Keratinocyte (primary cell): ENCODE measurements at regions not wholly inside any gene's neighbourhood (a gene's known extent, or its start where the extent isn't known, plus 50 kb on each side); places are given as distances from the start of the nearest gene placed in this dataset.

Source experiments
- DNase-seq: peaks from one replicate; pipeline ENCODE4 v3.0.0-alpha.2; 2011; ENCODE audit warnings: low read depth, missing footprints, low spot score
- FAIRE-seq: peaks from 2 replicates; lab custom pipeline; 2011; peaks lifted over from hg19 to GRCh38; lab: Jason Lieb, UNC
- H2AFZ ChIP-seq: 2 replicates; pipeline ENCODE4 v1.6.0; 2012; ENCODE audit warnings: low read length, control low read depth, inconsistent platforms; ENCODE audit not compliant: control insufficient read depth
- H3K27ac ChIP-seq: 2 replicates; pipeline ENCODE4 v1.5.1; 2011; ENCODE audit warnings: low read length; ENCODE audit not compliant: control insufficient read depth, insufficient read depth
- H3K27me3 ChIP-seq: 3 replicates; pipeline ENCODE4 v1.6.0; 2011; ENCODE audit warnings: low read length; ENCODE audit not compliant: control insufficient read depth, insufficient read depth; ENCODE audit errors: extremely low read depth
- H3K36me3 ChIP-seq, 2 experiments: 2 replicates in 1 of 2; 3 replicates in 1 of 2; pipeline ENCODE4 v1.5.1; 2011; ENCODE audit warnings: low read length in 2 of 2, mild to moderate bottlenecking in 1 of 2; ENCODE audit not compliant: control insufficient read depth in 2 of 2, insufficient read depth in 2 of 2; ENCODE audit errors: extremely low read depth in 1 of 2
- H3K4me1 ChIP-seq: 3 replicates; pipeline ENCODE4 v1.5.1; 2011; ENCODE audit warnings: low read length; ENCODE audit not compliant: control insufficient read depth, insufficient read depth; ENCODE audit errors: extremely low read depth
- H3K4me2 ChIP-seq: 3 replicates; pipeline ENCODE4 v1.6.0; 2011; ENCODE audit warnings: low read depth, low read length; ENCODE audit not compliant: control insufficient read depth, insufficient read depth; ENCODE audit errors: extremely low read depth
- H3K4me3 ChIP-seq, 3 experiments: fragments of 200-600 bp in 1 of 3; sonication (generic) in 1 of 3; 2 replicates in 2 of 3; 3 replicates in 1 of 3; pipeline ENCODE4 v1.5.1; 2011 to 2016; ENCODE audit warnings: low read length in 3 of 3, mild to moderate bottlenecking in 3 of 3, control low read depth in 2 of 3, inconsistent platforms in 1 of 3, low read depth in 1 of 3, mixed read lengths in 1 of 3, mixed run types in 1 of 3, moderate library complexity in 1 of 3; ENCODE audit not compliant: control insufficient read depth in 2 of 3, insufficient read depth in 2 of 3; ENCODE audit errors: extremely low read depth in 1 of 3
- H3K79me2 ChIP-seq: 2 replicates; pipeline ENCODE4 v1.6.0; 2012; ENCODE audit warnings: low read length; ENCODE audit not compliant: control insufficient read depth, insufficient read depth
- H3K9ac ChIP-seq: 3 replicates; pipeline ENCODE4 v1.6.0; 2011; ENCODE audit warnings: low read length; ENCODE audit not compliant: control insufficient read depth, insufficient read depth; ENCODE audit errors: extremely low read depth
- H3K9me1 ChIP-seq: 3 replicates; pipeline ENCODE4 v1.6.0; 2011; ENCODE audit warnings: low read length; ENCODE audit not compliant: control insufficient read depth, insufficient read depth; ENCODE audit errors: extremely low read depth
- H3K9me3 ChIP-seq: 2 replicates; pipeline ENCODE4 v1.5.1; 2012; ENCODE audit warnings: low read depth, low read length; ENCODE audit not compliant: control insufficient read depth
- H4K20me1 ChIP-seq: 3 replicates; pipeline ENCODE4 v1.6.0; 2011; ENCODE audit warnings: low read length; ENCODE audit not compliant: control insufficient read depth, insufficient read depth; ENCODE audit errors: extremely low read depth
- EZH2 ChIP-seq: IDR thresholded peaks from one replicate; pipeline ENCODE4 v1.6.1; 2012; ENCODE audit warnings: inconsistent platforms, mild to moderate bottlenecking, low read length, moderate library complexity
- dilution Hi-C: fragments of 300-500 bp; cut with MboI; formaldehyde crosslinking; loops from one replicate; pipeline ENCODE4 v1.7.0; 2020; ENCODE audit warnings: low sequenced_read_pairs; ENCODE audit not compliant: extremely low pct_ligation_motif_present
- TF ChIP-seq, protein P1 (sequence below), 3 experiments: IDR thresholded peaks in 1 of 3; conservative IDR thresholded peaks in 1 of 3; optimal IDR thresholded peaks in 1 of 3; 2 replicates in 2 of 3; 3 replicates in 1 of 3; pipeline versions ENCODE3 to v1.5.1; 2011; ENCODE audit warnings: low read length in 3 of 3, mild to moderate bottlenecking in 3 of 3, moderate library complexity in 2 of 3, control low read depth in 1 of 3, inconsistent platforms in 1 of 3; ENCODE audit not compliant: insufficient read depth in 2 of 3; ENCODE audit errors: extremely low read depth in 1 of 3

- dilution Hi-C loops: no loop called here
- Histone ChIP-seq H3K79me2 (no peaks in the 10 kb centered on the region), H2AFZ (no peak overlapping the region), H3K9me3 (no peaks in the 10 kb centered on the region), H3K4me3 (no peak overlapping the region), H3K4me2 (no peak overlapping the region), H3K9me1 (no peaks in the 10 kb centered on the region), H4K20me1 (no peaks in the 10 kb centered on the region), H3K27ac (no peak overlapping the region), H3K36me3 (no peaks in the 10 kb centered on the region), H3K4me1 (peaks cover 3% of the 10 kb centered on the region), H3K27me3 (peaks cover 4% of the 10 kb centered on the region), H3K9ac (no peak overlapping the region)
- TF ChIP-seq EZH2: no peak
- TF ChIP-seq, protein P1, sequence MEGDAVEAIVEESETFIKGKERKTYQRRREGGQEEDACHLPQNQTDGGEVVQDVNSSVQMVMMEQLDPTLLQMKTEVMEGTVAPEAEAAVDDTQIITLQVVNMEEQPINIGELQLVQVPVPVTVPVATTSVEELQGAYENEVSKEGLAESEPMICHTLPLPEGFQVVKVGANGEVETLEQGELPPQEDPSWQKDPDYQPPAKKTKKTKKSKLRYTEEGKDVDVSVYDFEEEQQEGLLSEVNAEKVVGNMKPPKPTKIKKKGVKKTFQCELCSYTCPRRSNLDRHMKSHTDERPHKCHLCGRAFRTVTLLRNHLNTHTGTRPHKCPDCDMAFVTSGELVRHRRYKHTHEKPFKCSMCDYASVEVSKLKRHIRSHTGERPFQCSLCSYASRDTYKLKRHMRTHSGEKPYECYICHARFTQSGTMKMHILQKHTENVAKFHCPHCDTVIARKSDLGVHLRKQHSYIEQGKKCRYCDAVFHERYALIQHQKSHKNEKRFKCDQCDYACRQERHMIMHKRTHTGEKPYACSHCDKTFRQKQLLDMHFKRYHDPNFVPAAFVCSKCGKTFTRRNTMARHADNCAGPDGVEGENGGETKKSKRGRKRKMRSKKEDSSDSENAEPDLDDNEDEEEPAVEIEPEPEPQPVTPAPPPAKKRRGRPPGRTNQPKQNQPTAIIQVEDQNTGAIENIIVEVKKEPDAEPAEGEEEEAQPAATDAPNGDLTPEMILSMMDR (optimal IDR thresholded peaks at IDR 0.05 in 1 of 3, IDR thresholded peaks at IDR 0.05 in 1 of 3, conservative IDR thresholded peaks at IDR 0.05 in 1 of 3; ENCODE audit: extremely low read depth in 1 of 3, insufficient read depth in 2 of 3, low read length in 3 of 3): no peak
- FAIRE-seq (no peak), DNase-seq (no peak)
Measured at GRCh38 chr5:38648703-38649291, 92.4 kb upstream of the LIFR start.

DNA sequence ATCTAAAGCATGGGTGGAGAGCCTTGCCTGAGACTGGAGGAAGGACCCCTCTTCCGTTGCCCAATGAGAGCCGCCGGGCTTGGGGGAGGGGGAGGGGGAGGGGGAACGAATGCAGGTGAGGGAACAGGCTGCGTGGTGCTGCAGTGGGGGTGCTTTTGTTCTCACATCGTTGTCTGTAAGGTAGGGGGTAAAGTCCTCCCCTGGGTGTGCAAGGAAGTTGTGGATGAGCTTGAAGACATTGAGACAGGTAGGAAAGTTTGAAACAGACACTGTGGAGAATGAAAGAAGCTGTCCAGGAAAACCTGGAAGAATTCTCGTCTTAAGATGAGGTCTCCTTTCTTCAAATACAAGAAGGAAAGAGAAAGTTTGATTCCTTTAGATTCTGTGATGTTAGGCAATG, 94.1 kb upstream of the LIFR start:
- no peak overlapping the region for H3K9ac ChIP-seq
- H3K9me1 ChIP-seq: no peaks in the 10 kb centered on the region
- no peak for DNase-seq
- no peaks in the 10 kb centered on the region for H3K36me3 ChIP-seq
- H4K20me1 ChIP-seq: no peaks in the 10 kb centered on the region
- H3K4me3 ChIP-seq: peak overlapping the region in 2 of 3 experiments; percentile 18 to 34
- TF ChIP-seq, protein P1 (optimal IDR thresholded peaks at IDR 0.05 in 1 of 3, IDR thresholded peaks at IDR 0.05 in 1 of 3, conservative IDR thresholded peaks at IDR 0.05 in 1 of 3; ENCODE audit: extremely low read depth in 1 of 3, insufficient read depth in 2 of 3, low read length in 3 of 3): no peak
- no peak for TF ChIP-seq EZH2
- peak overlapping the region; percentile 72 for H3K4me2 ChIP-seq
- no peak for FAIRE-seq
- H3K27ac ChIP-seq: no peak overlapping the region
- no peaks in the 10 kb centered on the region for H3K9me3 ChIP-seq
- H2AFZ ChIP-seq: peak overlapping the region; percentile 70
- H3K79me2 ChIP-seq: no peaks in the 10 kb centered on the region
- H3K27me3 ChIP-seq: no peaks in the 10 kb centered on the region
- dilution Hi-C loops: no loop called here
- peaks cover 3% of the 10 kb centered on the region for H3K4me1 ChIP-seq
